ENCODE measurements at regions not wholly inside any gene's neighbourhood (a gene's known extent, or its start where the extent isn't known, plus 50 kb on each side); places are given as distances from the start of the nearest gene placed in this dataset.
"Not testable (repeated sequence)": the region's sequence is repeated elsewhere in the genome, so short reads cannot be mapped to it uniquely, and the experiment has no call there.

DNA sequence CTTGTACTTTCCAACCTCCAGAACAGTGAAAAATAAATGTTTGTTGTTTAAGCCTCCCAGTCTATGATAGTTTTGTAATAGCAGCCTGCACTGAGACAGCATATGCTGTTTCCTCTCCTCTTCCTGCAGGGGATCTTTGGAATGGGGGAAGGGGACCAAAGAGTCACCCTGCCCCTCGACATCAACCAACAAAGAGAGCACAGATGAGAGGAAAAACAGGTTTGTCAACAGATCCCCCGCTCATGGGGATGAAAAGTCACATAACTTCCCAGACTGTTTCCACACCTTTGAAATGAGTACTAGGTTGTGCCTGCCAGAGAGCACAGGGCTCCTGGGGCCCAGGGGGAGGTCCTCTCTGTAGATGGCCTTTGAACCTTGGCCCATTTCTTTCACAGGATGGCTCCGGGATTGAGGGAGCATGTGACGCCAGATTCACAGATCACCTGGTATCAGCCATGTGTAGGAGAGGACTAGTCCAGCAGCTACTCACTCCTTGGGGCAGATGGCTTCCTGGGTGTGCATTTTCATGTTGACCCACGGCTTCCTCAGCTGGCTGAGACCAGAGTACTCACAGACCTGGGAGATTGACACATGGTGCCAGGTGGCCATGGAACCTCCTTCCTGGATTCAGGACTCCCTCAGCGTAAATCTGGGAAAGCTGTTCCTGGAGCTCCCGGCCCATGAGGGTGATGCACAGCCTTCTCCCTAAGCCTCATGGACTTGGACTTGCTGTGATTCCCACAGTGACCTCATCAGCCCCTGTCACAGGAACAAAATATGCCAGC, 125.6 kb downstream of the CXCL12 start:
- TF ChIP-seq, protein P1, sequence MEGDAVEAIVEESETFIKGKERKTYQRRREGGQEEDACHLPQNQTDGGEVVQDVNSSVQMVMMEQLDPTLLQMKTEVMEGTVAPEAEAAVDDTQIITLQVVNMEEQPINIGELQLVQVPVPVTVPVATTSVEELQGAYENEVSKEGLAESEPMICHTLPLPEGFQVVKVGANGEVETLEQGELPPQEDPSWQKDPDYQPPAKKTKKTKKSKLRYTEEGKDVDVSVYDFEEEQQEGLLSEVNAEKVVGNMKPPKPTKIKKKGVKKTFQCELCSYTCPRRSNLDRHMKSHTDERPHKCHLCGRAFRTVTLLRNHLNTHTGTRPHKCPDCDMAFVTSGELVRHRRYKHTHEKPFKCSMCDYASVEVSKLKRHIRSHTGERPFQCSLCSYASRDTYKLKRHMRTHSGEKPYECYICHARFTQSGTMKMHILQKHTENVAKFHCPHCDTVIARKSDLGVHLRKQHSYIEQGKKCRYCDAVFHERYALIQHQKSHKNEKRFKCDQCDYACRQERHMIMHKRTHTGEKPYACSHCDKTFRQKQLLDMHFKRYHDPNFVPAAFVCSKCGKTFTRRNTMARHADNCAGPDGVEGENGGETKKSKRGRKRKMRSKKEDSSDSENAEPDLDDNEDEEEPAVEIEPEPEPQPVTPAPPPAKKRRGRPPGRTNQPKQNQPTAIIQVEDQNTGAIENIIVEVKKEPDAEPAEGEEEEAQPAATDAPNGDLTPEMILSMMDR (conservative IDR thresholded peaks at IDR 0.05): no peak
- TF ChIP-seq ZFX (IDR thresholded peaks at IDR 0.05): no peak
- no peak overlapping the region for H3K27ac ChIP-seq

DNA sequence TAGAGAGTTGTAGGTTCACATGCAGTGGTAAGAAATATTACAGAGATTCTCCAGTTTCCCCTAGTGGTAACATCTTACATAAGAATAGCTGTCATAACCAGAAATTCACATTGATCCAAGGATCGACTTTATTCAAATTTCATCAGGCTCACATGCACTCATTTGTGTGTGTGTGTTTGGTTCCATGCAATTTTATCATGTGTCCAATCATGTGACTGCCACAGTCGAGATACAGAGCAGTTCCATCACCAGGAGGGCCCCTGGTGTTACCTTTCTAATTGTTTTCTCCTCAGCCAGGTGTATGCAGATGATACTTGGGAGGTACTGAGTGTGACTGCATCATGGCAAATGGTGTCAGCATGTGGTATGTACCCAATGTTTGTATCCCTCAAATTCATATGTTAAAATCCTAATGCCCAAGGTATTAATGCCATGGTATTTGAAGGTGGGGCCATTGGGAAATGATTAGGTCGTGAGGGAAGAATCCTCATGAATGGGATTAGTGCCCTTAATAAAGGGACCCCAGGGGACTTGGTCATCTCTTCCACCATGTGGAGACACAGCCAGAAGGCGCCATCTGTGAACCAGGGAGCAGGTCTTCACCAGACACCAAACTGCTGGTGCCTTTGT, 126.3 kb downstream of the CXCL12 start:
- H3K27ac ChIP-seq: no peak overlapping the region
- no peak for TF ChIP-seq ZFX (IDR thresholded peaks at IDR 0.05)
- TF ChIP-seq, protein P1 (conservative IDR thresholded peaks at IDR 0.05): no peak

DNA sequence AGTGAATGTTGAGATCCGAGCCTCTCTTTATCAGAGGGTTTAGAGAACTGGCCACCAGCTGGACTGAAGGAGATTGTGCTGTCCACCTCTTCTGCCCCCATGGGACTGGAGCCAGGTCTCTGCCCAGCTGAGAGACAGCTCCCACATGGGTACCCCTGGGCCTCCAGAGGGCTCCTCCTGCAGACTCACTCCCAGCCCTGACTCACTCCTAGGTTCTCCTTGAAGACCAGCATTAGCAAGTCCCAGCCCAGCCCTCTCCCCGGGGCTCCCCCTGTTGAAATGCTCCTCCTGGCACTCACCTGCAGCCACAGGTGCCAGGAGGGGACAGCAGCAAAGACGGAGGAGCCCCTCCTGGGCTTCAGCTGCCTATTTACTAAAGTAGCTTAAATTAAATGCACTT, 126.9 kb downstream of the CXCL12 start:
- TF ChIP-seq, protein P1 (conservative IDR thresholded peaks at IDR 0.05): no peak
- no peak for TF ChIP-seq ZFX (IDR thresholded peaks at IDR 0.05)
- no peak overlapping the region for H3K27ac ChIP-seq

DNA sequence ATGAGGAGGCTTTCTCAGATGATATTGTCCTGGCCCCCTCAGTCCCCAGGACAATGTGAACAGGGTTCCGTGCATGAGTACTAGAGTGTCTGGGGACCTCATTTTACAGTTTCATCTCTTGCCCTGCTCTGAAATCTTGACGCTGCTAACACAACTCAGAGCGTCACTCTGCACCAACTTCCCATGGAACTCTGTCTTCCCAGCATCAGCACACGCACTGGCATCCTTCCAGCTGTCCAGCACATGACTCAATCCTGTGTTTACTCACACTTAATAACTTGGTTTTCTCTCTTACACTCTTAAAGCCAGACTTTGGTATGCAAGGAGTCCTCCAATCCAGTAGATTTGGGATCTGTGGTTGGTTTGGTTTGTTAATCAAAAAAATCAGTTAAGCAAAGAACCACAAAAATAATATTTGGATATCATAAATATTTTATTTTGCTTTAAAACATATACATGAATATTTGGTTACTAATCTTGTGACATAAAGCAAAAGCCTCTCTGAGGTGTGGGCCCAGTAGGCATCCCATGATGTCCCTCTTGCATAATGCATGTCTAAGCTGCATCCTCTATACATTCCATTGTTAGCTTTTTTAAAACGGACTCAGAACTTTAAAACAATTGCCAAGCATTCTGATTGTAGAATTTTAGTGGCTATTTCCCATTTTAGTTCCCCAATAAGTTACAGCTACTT, 131.0 kb downstream of the CXCL12 start:
- TF ChIP-seq, protein P1 (conservative IDR thresholded peaks at IDR 0.05): no peak
- no peak for TF ChIP-seq ZFX (IDR thresholded peaks at IDR 0.05)
- no peak overlapping the region for H3K27ac ChIP-seq

DNA sequence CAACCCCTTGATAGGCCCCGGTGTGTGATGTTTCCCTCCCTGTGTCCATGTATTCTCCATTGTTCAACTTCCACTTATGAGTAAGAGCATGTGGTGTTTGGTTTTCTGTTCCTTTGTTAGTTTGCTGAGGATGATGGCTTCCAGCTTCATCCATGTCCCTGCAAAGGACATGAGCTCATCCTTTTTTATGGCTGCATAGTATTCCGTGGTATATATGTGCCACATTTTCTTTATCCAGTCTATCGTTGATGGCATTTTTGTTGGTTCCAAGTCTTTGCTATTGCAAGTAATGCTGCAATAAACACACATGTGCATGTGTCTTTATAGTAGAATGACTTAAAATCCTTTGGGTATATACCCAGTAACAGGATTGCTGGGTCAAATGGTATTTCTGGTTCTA, 132.3 kb downstream of the CXCL12 start:
- H3K27ac ChIP-seq: not testable (repeated sequence)

DNA sequence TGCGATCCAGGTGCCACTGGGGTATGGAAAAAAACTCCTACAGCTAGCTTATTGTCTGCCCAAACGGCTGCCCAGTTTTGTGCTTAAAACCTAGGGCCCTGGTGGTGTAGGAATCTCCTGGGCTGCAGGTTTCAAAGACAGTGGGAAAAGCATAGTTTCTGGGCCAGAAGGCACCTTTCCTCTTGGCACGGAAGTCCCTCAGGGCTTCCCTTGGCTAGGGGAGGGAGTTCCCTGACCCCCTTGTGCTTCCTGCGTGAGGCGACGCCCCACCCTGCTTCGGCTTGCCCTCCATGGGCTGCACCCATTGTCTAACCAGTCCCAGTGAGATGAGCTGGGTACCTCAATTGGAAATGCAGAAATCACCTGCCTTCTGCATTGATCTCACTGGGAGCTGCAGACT, 135.0 kb downstream of the CXCL12 start:
- not testable (repeated sequence) for H3K27ac ChIP-seq

DNA sequence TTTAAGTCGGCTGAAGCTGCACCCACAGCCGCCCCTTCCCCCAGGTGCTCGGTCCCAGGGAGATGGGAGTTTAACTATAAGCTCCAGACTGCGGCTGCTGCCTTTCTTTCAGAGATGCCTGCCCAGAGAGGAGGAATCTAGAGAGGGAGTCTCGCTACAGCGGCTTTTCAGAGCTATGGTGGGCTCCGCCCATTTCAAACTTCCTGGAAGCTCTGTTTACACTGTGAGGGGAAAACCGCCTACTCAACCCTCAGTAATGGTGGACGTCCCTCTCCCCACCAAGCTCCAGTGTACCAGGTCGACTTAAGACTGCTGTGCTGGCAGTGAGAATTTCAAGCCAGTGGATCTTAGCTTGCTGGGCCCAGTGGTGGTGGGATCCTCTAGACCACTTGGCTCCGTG, 135.4 kb downstream of the CXCL12 start:
- no peak overlapping the region; the same call in 1 of the 2 replicates for H3K27ac ChIP-seq
- TF ChIP-seq ZFX (IDR thresholded peaks at IDR 0.05): no peak
- TF ChIP-seq, protein P1 (conservative IDR thresholded peaks at IDR 0.05): no peak

DNA sequence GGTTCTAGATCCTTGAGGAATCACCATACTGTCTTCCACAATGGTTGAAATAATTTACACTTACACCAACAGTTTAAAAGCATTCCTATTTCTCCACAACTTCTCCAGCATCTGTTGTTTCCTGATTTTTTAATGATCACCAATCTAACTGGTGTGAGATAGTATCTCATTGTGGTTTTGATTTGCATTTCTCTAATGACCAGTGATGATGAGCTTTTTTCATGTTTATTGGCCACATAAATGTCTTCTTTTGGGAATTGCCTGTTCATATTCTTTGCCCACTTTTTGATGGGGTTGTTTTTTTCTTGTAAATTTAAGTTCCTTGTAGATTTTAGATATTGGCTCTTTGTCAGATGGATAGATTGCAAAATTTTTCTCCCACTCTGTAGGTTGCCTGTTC, 138.2 kb downstream of the CXCL12 start:
- H3K27ac ChIP-seq: not testable (repeated sequence)

DNA sequence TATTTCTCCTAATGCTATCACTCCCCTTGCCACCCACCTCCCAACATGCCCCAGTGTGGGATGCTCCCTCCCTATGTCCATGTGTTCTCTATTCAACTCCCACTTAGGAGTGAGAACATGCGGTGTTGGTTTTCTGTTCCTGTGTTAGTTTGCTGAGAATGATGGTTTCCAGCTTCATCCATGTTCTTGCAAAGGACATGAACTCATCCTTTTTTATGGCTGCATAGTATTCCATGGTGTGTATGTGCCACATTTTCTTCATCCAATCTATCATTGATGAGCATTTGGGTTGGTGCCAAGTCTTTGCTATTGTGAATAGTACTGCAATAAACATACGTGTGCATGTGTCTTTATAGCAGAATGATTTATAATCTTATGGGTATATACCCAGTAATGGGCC, 138.6 kb downstream of the CXCL12 start:
- H3K27ac ChIP-seq: not testable (repeated sequence)
